Cerebellar cortex (tissue), 1 donor: ENCODE measurements at regions not wholly inside any gene's neighbourhood (a gene's known extent, or its start where the extent isn't known, plus 50 kb on each side); places are given as distances from the start of the nearest gene placed in this dataset.
"Not testable (repeated sequence)": the region's sequence is repeated elsewhere in the genome, so short reads cannot be mapped to it uniquely, and the experiment has no call there.

Experiments used
- DNase-seq: peaks from one replicate; pipeline ENCODE4 v3.0.0-alpha.2; 2015; ENCODE audit warnings: low spot score

GRCh38 chr2:59254279-59254678 lies 1013.2 kb upstream of the FANCL start:
- DNase-seq, result no peak

DNA sequence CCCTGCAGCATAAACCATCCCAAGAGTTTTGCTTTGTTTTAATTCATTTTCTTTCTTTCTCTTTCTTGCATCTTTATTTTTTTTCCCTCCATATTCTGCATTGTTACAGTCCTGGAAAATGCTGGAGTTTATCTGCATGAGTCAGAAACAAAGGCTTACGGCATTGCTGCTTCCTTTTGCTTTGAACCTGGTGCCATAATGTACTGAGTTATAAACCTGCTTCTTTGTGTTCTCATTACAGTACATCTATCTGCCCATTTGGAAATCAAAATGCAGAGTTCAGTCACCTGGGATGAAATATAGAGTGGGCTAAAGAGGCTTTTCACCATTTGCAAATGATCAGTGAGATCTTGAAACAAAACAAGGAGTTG lies 1009.2 kb upstream of the FANCL start:
- no peak for DNase-seq

DNA sequence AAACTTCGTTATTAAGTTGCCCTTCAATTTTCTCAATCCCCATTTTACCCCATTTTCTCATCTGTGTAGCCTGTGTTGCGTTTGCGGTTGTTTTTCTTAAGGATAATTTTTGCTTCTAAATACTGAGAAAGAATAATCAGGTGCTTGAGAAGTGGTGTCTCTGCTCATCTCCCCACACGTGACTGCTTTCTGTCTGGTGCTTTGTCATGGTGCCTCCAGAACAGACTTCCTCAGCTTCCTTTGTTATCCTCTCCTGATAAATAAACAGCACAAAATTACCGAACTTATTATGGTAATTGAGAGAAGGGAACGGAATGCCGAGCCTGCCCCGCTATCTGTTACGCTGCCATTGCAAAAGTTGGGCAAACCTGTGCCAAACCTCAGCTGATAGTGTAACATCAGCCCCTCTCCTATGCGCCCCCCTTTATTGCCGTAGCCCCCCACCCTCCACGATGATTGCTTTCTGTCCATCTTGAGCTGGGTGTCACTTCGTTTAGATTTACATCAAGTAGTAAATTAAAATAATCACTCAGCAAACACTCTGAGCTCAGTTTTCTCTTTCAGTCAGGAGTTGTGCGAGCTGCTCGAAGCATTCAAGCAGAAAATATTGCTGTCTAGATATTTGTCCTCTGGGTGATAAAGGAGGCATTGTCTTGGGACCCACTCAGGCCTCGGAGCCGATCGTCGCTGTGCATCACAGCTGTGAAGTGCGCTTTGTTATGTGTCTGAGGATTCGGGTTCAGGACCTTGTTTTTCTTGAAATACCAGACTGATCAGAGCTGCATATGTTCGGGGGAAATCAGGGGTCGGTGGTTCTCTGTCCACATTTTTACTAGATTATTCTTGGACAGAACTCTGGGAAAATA lies 1008.5 kb upstream of the FANCL start:
- DNase-seq, result no peak

DNA sequence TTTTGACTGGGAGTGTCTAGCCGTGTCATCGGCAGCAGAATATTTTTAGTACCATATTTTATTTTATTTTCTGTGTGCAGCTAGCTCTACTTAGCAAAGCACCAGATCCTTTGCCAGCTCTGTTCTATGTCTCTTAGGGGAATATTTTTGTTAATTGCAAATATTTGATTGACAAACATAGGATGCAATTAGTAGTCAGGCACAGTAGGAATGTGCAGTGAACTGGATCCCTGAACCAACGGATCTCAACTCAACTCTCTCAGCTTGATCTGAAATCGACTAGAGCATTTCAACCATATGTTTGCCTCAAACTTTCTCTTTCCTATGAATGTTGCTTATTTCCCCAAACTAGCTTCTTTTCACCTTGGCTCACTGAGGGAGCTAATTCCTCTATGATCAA lies 998.0 kb upstream of the FANCL start:
- DNase-seq, result no peak

DNA sequence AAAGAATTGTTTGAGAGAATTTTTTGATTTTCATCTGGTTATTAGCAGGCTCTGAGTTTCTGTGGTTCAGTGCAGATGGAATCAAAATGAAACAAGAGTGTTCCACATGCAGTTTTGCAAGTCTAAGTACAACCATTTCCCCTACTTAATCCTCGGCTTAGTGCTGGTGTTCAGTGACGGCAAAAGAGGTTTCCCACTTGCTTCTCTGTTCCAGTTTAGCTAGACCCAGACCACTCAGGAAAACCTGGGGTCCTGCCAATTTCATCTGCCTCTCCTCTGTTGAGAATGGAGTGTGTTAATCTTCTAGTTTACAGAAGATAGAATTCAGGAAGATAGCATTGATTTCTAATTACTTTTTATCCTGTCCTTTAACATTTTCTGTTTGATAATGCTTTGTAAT lies 996.2 kb upstream of the FANCL start:
- DNase-seq, result no peak

GRCh38 chr2:59236723-59237122 lies 995.6 kb upstream of the FANCL start:
- DNase-seq, result no peak

- no peak for DNase-seq
These were observed 992.8 kb upstream of the FANCL start for GRCh38 chr2:59233920-59234319.

DNA sequence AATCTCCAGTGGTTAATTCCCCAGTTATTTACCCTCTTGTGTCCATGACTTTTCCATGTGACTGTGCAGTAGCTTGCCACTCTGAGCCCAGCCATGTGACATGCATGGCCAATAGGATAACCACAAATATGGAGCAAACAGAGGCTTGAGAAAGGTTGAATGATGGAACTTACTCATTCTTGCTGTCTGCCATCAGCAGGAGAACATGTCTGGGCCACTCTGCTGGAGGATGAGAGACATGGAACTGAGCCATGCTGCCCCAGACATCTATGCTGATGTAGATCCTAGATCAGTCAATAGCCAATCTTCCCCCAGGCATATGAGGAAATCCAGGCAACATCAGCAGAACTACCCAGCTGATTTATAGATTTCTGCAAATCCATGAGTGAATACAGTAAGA lies 992.3 kb upstream of the FANCL start:
- no peak for DNase-seq

DNA sequence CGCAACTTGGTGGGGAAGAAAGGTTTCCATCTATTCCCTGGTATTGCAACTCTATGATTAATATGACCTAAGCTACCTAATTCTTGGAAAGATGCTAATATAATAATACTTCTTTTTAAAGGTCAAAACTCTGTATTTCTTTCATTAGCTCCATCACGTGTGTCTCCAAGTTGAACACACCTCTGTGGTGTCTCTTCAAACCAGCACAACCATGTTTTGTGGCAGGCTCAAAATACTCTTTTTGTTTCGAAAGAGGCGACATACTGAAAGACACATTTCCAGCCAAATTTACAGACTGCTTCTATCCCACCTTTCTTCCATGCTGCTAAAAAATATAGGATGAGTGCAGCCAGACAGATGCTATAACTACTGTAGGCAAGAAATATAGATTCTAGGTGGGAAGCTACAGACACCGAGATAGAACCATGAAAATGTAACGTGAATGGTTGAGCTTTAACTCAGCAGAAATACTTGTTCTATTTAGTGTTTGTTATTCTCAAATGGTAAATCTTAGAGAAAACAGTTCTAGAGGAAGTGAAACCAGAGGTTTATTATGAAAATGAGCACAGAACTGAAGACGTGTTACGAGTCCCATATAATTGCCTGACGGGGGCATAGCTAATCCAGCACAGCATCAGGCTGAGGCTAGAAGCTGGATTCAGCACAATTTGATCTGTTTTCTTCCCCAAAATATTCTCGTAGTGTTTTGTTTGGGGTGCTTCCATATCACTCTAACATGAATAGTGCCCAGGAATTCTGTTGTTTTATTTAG lies 991.5 kb upstream of the FANCL start:
- no peak for DNase-seq

DNA sequence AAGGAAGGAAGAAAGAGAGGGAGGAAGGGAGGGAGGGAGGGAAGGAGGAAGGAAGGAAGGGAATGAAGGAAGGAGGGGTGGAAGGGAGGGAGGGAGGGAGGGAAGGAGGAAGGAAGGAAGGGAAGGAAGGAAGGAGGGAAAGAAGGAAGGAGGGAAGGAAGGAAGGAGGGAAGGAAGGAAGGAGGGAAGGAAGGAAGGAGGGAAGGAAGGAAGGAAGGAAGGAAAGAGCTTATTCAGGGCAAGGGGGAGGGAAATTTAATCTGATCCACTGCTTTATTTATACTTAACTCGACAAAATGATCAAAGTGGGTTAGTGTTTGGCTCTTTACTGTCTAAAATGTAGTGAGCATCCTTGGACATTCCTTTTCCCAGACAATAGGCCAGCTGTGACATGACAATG lies 985.2 kb upstream of the FANCL start:
- DNase-seq, result not testable (repeated sequence)

GRCh38 chr2:59223742-59224141 lies 982.6 kb upstream of the FANCL start:
- no peak for DNase-seq

DNA sequence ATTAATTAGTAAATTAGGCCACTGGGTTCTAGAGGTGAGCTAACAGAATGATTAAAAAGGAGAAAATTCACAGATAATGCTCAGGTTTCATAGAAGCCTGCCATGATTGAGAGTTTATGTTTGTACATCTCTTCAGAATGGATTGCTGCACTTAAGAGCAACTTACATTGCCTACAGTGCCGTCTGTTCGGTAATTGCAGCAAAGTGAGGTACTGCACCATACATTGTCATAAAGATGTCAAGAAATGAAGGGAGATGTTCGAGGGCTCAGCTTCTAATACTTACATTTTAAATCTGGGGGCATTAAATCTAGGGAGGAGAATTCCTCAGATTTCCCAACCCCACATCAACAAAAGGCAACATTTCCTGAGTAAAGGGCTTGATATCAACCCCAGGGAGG lies 976.2 kb upstream of the FANCL start:
- no peak for DNase-seq

- DNase-seq, result no peak
These were observed 965.2 kb upstream of the FANCL start for GRCh38 chr2:59206361-59206760.

DNA sequence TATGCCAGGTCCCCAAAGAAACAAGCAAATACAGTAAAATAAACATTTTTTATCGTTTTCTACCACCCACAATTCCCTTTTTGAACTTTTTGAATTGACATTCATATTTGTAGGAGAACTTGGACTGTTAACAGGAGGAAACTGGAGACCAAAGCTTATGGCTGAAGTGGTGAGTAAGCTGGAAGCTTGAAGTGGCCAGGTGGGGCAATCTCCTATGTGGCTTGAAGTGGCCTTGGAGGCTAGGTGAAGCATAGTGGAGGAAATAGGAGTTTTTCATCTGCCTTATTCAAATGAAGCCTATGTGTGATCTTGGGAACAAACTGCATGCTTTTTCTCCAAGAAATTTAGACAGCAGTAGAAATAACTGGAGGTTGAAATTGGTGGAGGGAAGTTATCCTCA lies 962.9 kb upstream of the FANCL start:
- no peak for DNase-seq

DNA sequence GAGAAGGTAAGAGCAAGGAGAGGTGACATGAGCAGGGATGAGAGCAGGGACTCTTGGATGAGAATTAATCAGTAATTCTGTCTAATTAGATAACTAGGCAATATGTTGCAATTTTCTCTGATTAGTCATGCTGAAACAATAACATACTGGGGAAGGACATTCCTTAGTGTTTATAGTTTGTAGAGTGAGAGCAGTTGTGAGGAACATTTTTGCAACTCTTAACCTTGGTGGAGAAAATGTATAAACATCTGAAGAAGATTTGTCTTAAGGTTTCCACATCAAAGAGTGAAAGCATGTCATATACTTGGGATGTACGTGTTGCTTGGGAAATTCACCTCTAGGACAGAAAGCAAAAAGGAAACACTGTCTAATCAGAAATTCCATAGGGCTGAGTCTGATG lies 955.4 kb upstream of the FANCL start:
- no peak for DNase-seq

DNA sequence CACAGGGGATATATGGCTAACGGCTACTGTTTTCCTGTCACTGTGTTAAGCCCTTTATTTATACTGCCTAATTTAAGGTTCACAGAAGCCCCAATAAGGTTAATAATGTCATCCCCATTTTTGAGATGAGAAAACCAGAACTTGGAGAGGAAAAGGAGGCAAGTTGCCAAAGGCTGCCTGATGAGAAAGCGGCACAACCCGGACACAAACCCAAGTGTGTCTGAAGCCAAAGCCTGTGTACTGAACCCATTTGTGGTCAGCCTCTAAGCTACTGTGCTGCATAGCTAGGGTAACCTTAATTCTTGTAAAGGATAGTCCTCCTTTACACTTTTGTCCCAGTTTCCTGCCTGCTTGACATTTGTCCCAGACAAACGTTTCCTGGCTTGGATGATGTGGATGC lies 954.7 kb upstream of the FANCL start:
- no peak for DNase-seq

DNA sequence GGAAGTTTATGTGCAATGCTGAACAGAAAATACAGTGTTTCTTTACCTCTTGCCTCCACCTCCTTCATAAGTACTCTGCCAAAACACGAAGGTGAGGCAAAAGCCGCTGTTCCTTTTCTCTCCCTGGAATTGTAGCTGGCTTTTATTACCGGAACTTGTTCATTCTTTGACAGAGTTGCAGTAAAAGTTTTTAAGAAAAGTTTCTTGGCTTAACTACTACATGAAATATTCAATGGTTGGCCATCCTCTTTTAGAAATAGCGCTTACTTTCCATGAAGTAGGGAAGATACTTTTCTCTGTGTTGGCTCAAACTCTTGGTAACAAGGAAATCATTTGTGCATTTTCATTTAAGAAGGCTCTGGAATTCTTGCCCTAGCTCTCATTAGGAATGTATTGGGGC lies 950.7 kb upstream of the FANCL start:
- DNase-seq, result no peak

- DNase-seq, result no peak
These were observed 949.4 kb upstream of the FANCL start for GRCh38 chr2:59190518-59190917.

DNA sequence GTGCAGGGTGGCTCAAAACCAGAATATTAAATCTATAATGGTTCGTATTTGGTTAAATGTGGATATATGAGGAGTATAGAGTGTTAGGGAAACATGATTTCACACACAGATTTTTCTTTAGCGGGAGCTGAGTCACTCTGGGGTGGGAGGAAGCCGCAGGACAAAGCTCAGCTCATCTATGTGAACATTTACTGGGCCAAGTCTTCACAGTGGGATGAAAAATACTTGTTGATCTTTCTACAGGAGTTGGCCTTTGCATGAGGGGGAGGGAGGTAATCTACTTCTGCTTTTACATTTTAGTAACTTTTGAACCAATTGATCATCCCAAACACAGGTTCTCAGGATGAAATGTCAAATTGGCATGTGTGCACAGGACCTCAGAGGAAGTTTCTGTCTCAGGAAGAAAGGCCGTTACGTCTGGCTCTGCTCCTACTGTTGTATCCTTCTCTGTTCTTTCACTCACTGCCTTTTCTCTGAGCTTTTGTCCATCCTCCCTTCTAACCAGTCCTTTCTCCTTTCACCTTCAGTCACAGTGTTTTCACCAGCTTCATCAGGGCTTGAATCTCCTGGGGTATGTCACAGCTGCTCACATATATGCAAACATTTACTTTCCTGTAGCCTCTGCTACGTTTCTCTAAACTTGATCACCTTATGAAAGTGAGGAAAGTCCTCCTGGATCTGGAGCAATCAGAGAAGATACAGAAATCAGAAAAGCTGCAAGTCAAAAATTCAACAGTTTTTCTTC lies 943.3 kb upstream of the FANCL start:
- no peak for DNase-seq

DNA sequence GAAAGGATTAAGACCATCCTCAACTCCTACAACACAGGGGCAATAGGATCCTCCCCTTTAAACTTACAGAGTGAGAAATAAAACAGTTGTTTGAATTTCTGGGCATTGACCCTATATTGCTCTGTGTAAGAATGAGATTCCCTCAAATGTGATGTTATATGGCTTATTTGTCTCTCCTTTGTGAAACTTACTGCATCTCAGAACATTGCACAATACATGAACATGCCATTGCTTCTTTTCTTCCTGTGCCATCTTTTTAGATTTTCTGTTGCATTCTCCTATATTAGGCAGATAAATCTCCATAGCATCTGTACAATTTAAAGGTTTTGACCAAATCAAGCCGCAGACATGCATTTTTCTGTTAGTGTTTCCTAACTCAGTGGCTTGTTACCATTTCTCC lies 941.9 kb upstream of the FANCL start:
- no peak for DNase-seq

DNA sequence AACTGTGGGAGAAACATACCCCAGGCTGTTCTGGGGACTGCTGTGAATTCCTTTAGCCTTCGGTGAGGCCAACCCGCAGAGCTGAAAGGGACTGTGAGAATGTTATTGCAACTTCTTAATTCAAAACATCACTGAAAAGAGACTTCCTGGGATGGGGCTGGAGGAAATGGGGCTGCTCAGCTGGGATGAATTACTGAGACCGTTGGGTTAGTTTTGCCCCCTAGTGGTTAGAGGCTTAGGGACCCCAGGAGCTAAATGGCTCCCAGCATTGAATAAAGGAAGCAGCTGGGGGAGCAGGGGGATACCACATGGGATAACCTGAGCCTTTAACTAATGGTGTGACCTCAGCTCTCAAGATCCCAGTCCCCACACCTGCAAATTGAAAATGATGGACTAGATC lies 941.1 kb upstream of the FANCL start:
- DNase-seq, result peak; percentile 12

- DNase-seq, result no peak
These were observed 940.2 kb upstream of the FANCL start for GRCh38 chr2:59181347-59181746.

- no peak for DNase-seq
These were observed 939.5 kb upstream of the FANCL start for GRCh38 chr2:59180621-59181020.
